HG03469 (cell line): ENCODE measurements at regions not wholly inside any gene's neighbourhood (a gene's known extent, or its start where the extent isn't known, plus 50 kb on each side); places are given as distances from the start of the nearest gene placed in this dataset.
"Not testable (repeated sequence)": the region's sequence is repeated elsewhere in the genome, so short reads cannot be mapped to it uniquely, and the experiment has no call there.

Experiments used
- ATAC-seq: cut with Tn5 transposase; IDR thresholded peaks from one replicate; pipeline ENCODE4 v1.9.1; 2021; ENCODE audit warnings: mild to moderate bottlenecking, moderate library complexity, moderate number of reproducible peaks; ENCODE audit not compliant: unreplicated experiment

- ATAC-seq = no peak
These were observed 516.7 kb downstream of the KCNT2 start for GRCh38 chr1:196091397-196092135.

GRCh38 chr1:196090226-196090625 lies 518.0 kb downstream of the KCNT2 start:
- ATAC-seq = no peak

GRCh38 chr1:196088541-196088940 lies 519.7 kb downstream of the KCNT2 start:
- no peak for ATAC-seq

GRCh38 chr1:196078691-196079090 lies 529.5 kb downstream of the KCNT2 start:
- ATAC-seq = no peak

GRCh38 chr1:196075621-196076020 lies 532.6 kb downstream of the KCNT2 start:
- no peak for ATAC-seq

- no peak for ATAC-seq
These were observed 534.1 kb downstream of the KCNT2 start for GRCh38 chr1:196074182-196074581.

GRCh38 chr1:196071447-196071846 lies 536.8 kb downstream of the KCNT2 start:
- ATAC-seq = no peak

GRCh38 chr1:196070940-196071339 lies 537.3 kb downstream of the KCNT2 start:
- no peak for ATAC-seq

- ATAC-seq = no peak
These were observed 544.3 kb downstream of the KCNT2 start for GRCh38 chr1:196063952-196064351.

- ATAC-seq = no peak
These were observed 544.9 kb downstream of the KCNT2 start for GRCh38 chr1:196063294-196063693.

- no peak for ATAC-seq
These were observed 547.7 kb downstream of the KCNT2 start for GRCh38 chr1:196060539-196060938.

- ATAC-seq = no peak
These were observed 549.0 kb downstream of the KCNT2 start for GRCh38 chr1:196059210-196059609.

GRCh38 chr1:196056966-196057365 lies 551.3 kb downstream of the KCNT2 start:
- ATAC-seq = no peak

- no peak for ATAC-seq
These were observed 558.8 kb downstream of the KCNT2 start for GRCh38 chr1:196049407-196049806.

GRCh38 chr1:196043268-196043667 lies 565.0 kb downstream of the KCNT2 start:
- ATAC-seq = no peak

- no peak for ATAC-seq
These were observed 574.0 kb downstream of the KCNT2 start for GRCh38 chr1:196034080-196034706.

GRCh38 chr1:196031387-196031786 lies 576.9 kb downstream of the KCNT2 start:
- not testable (repeated sequence) for ATAC-seq

- ATAC-seq = no peak
These were observed 577.8 kb downstream of the KCNT2 start for GRCh38 chr1:196030455-196030854.

- ATAC-seq = no peak
These were observed 578.8 kb downstream of the KCNT2 start for GRCh38 chr1:196029410-196029809.

GRCh38 chr1:196027127-196027526 lies 581.1 kb downstream of the KCNT2 start:
- no peak for ATAC-seq

- ATAC-seq = not testable (repeated sequence)
These were observed 587.1 kb downstream of the KCNT2 start for GRCh38 chr1:196021174-196021573.

GRCh38 chr1:196009362-196009761 lies 598.9 kb downstream of the KCNT2 start:
- ATAC-seq = no peak

- no peak for ATAC-seq
These were observed 600.5 kb downstream of the KCNT2 start for GRCh38 chr1:196007763-196008162.
